Heart left ventricle (tissue), 13 donors: ENCODE measurements at regions not wholly inside any gene's neighbourhood (a gene's known extent, or its start where the extent isn't known, plus 50 kb on each side); places are given as distances from the start of the nearest gene placed in this dataset.

Experiments used
- CTCF ChIP-seq, 12 donors: fragments of 200-600 bp; sonication (generic) in 4 of 12; IDR thresholded peaks; one replicate each; pipeline versions ENCODE4 v1.5.0 to v1.8.0; 2018 to 2022; ENCODE audit warnings: antibody characterized with exemption in 12 of 12, mild to moderate bottlenecking in 5 of 12
- POLR2A ChIP-seq, 2 donors: fragments of 450-650 bp; IDR thresholded peaks; one replicate each; pipeline ENCODE4 v1.6.1; 2017; ENCODE audit warnings: antibody characterized with exemption in 2 of 2, mild to moderate bottlenecking in 2 of 2, moderate library complexity in 2 of 2
- donor health status: ischemic (EF 13 %, LVEDD 7.1; RV severe dilation, severe dysfunction).
- donor health status: DM: no; HTN: yes; CAD: no.
- donor health status: DM: no; HTN: no; CAD: no.
- donor health status: ischemic (EF 25% LVEDD 6.9; RV normal size, moderate dysfunction).
- donor health status: ischemic (EF 25% LVEDD 5.7; RV mildly dilated, moderate dysfunction).
- donor health status: ischemic (EF 35%, LVEDD 5.7; RV mildly dilated, moderate dysfunction).
- donor health status: nonischemic (EF 11% LVEDD 7.7; RV severe dilation, severe dysfunction).
- donor health status: DM: yes; HTN: yes; CAD: no.
- donor health status: PGD.
- donor health status: ischemic (EF 29% LVEDD 5.4; RV normal size, mild dysfunction).
- donor health status: nonischemic (EF 23%, LVEDD 6.1; RV moderate dilation, normal function).

DNA sequence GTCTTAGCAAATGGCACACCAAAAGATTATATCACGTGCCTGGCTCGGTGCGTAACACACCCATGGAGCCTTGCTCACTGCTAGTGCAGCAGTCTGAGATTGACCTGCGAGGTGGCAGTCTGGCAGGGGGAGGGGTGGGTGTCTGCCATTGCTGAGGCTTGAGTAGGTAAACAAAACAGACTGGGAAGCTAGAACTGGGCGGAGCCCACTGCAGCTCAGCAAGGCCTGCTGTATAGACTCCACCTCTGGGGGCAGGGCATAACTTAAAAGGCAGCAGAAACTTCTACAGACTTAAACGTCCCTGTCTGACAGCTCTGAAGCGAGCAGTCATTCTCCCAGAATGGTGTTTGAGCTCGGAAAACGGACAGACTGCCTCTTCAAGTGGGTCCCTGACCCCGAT is 55.9 kb upstream of the FSHR start:
- TF ChIP-seq CTCF (IDR thresholded peaks at IDR 0.05) (no peak), POLR2A (IDR thresholded peaks at IDR 0.05) (no peak)
